Cardiac muscle cell (in vitro differentiated cells and primary cell): ENCODE measurements at regions not wholly inside any gene's neighbourhood (a gene's known extent, or its start where the extent isn't known, plus 50 kb on each side); places are given as distances from the start of the nearest gene placed in this dataset.

Experiments used
- DNase-seq, 2 donors: peaks; one replicate each; pipeline versions ENCODE4 v3.0.0 to v3.0.0-alpha.2; 2010 to 2017; ENCODE audit warnings: low read depth in 1 of 2, low spot score in 1 of 2
- H3K27ac ChIP-seq: fragments of 200-600 bp; sonication (generic); 2 replicates; pipeline ENCODE4 v1.5.1; 2016
- H3K27me3 ChIP-seq: fragments of 200-600 bp; sonication (generic); 2 replicates; pipeline ENCODE4 v1.6.0; 2016; ENCODE audit warnings: control low read depth
- H3K36me3 ChIP-seq: fragments of 200-600 bp; sonication (generic); 2 replicates; pipeline ENCODE4 v1.5.1; 2016; ENCODE audit warnings: control low read depth
- H3K4me1 ChIP-seq: fragments of 200-600 bp; sonication (generic); 2 replicates; pipeline ENCODE4 v1.8.1; 2017; ENCODE audit warnings: low read depth, mild to moderate bottlenecking, mixed run types
- H3K4me3 ChIP-seq: fragments of 200-600 bp; sonication (generic); 2 replicates; pipeline ENCODE4 v1.5.1; 2016; ENCODE audit warnings: mild to moderate bottlenecking
- H3K9me3 ChIP-seq: fragments of 200-600 bp; sonication (generic); 2 replicates; pipeline ENCODE4 v1.5.1; 2017; ENCODE audit warnings: low read depth, mild to moderate bottlenecking, control low read depth
- CTCF ChIP-seq: IDR thresholded peaks from 2 replicates; pipeline ENCODE4 v1.5.1; 2012; ENCODE audit warnings: low read depth, mild to moderate bottlenecking, low read length

GRCh38 chr17:72580321-72581127, 459.7 kb downstream of the SOX9 start:
- Histone ChIP-seq H3K27ac (no peak overlapping the region), H3K4me1 (peaks cover 10% of the 10 kb centered on the region), H3K4me3 (no peak overlapping the region), H3K36me3 (no peaks in the 10 kb centered on the region), H3K27me3 (no peaks in the 10 kb centered on the region), H3K9me3 (no peaks in the 10 kb centered on the region)
- DNase-seq, result no peak
- TF ChIP-seq CTCF, result no peak

GRCh38 chr17:72587156-72587555, 466.3 kb downstream of the SOX9 start:
- DNase-seq, result no peak
- no peaks in the 10 kb centered on the region for H3K36me3 ChIP-seq
- peaks cover 19% of the 10 kb centered on the region for H3K27me3 ChIP-seq
- H3K9me3 ChIP-seq, result no peaks in the 10 kb centered on the region
- no peaks in the 10 kb centered on the region for H3K4me1 ChIP-seq
- H3K27ac ChIP-seq, result no peak overlapping the region
- no peak overlapping the region for H3K4me3 ChIP-seq
- TF ChIP-seq CTCF, result no peak

- no peak overlapping the region for H3K27ac ChIP-seq
- no peaks in the 10 kb centered on the region for H3K4me1 ChIP-seq
- H3K4me3 ChIP-seq, result no peak overlapping the region
- H3K27me3 ChIP-seq, result peaks cover 19% of the 10 kb centered on the region
- H3K36me3 ChIP-seq, result no peaks in the 10 kb centered on the region
- no peaks in the 10 kb centered on the region for H3K9me3 ChIP-seq
- peak; percentile 26 for TF ChIP-seq CTCF
- peak in 1 of 2 donors; percentile 57 for DNase-seq
Measured at GRCh38 chr17:72587773-72588511, 467.1 kb downstream of the SOX9 start.

- TF ChIP-seq CTCF, result no peak
- H3K36me3 ChIP-seq, result no peaks in the 10 kb centered on the region
- H3K9me3 ChIP-seq, result no peaks in the 10 kb centered on the region
- H3K27ac ChIP-seq, result no peak overlapping the region
- H3K27me3 ChIP-seq, result peaks cover 19% of the 10 kb centered on the region
- H3K4me1 ChIP-seq, result no peaks in the 10 kb centered on the region
- no peak overlapping the region for H3K4me3 ChIP-seq
- DNase-seq, result no peak
Measured at GRCh38 chr17:72588561-72588960, 467.7 kb downstream of the SOX9 start.

- Histone ChIP-seq H3K4me1 (no peaks in the 10 kb centered on the region), H3K4me3 (no peak overlapping the region), H3K36me3 (no peaks in the 10 kb centered on the region), H3K9me3 (no peaks in the 10 kb centered on the region), H3K27ac (no peak overlapping the region), H3K27me3 (peaks cover 19% of the 10 kb centered on the region)
- no peak for DNase-seq
- no peak for TF ChIP-seq CTCF
Measured at GRCh38 chr17:72588961-72589360, 468.1 kb downstream of the SOX9 start.
